Mesendoderm (in vitro differentiated cells): ENCODE measurements at regions not wholly inside any gene's neighbourhood (a gene's known extent, or its start where the extent isn't known, plus 50 kb on each side); places are given as distances from the start of the nearest gene placed in this dataset.

Experiments used
- DNase-seq: peaks from one replicate; pipeline ENCODE4 v3.0.0; 2013
- H2AK5ac ChIP-seq: 2 replicates; pipeline ENCODE4 v1.6.1; 2013; ENCODE audit warnings: low read length, inconsistent platforms
- H2BK120ac ChIP-seq: 2 replicates; pipeline ENCODE4 v1.6.1; 2013; ENCODE audit warnings: low read depth, mild to moderate bottlenecking, low read length, moderate library complexity, mixed read lengths
- H2BK15ac ChIP-seq: replicated peaks from 2 replicates; pipeline ENCODE4 v1.6.1; 2013; ENCODE audit warnings: low read depth, mild to moderate bottlenecking, moderate library complexity
- H2BK5ac ChIP-seq: 2 replicates; pipeline ENCODE4 v1.6.1; 2013; ENCODE audit warnings: low read length, inconsistent platforms
- H3K18ac ChIP-seq: 2 replicates; pipeline ENCODE4 v1.6.1; 2013; ENCODE audit warnings: mild to moderate bottlenecking, low read length, mixed read lengths
- H3K23ac ChIP-seq: one replicate; pipeline ENCODE4 v1.6.1; 2013; ENCODE audit warnings: low read length
- H3K27ac ChIP-seq: 2 replicates; pipeline ENCODE4 v1.5.1; 2013; ENCODE audit warnings: low read depth, mild to moderate bottlenecking, inconsistent platforms, low read length, moderate library complexity
- H3K27me3 ChIP-seq: 2 replicates; pipeline ENCODE4 v1.6.1; 2013; ENCODE audit warnings: low read length, control low read depth, mild to moderate bottlenecking, inconsistent platforms; ENCODE audit not compliant: insufficient read depth, poor library complexity
- H3K36me3 ChIP-seq: 2 replicates; pipeline ENCODE4 v1.6.1; 2013; ENCODE audit warnings: low read length, inconsistent platforms; ENCODE audit not compliant: control insufficient read depth, insufficient read depth
- H3K4ac ChIP-seq: one replicate; pipeline ENCODE4 v1.6.1; 2013; ENCODE audit warnings: low read depth, mild to moderate bottlenecking, low read length, moderate library complexity
- H3K4me1 ChIP-seq: 2 replicates; pipeline ENCODE4 v1.6.1; 2013; ENCODE audit warnings: low read depth, low read length, inconsistent platforms; ENCODE audit not compliant: control insufficient read depth
- H3K4me2 ChIP-seq: 2 replicates; pipeline ENCODE4 v1.6.1; 2013; ENCODE audit warnings: low read length
- H3K4me3 ChIP-seq: 2 replicates; pipeline ENCODE4 v1.5.1; 2013; ENCODE audit warnings: mild to moderate bottlenecking, low read length
- H3K56ac ChIP-seq: one replicate; pipeline ENCODE4 v1.6.1; 2013; ENCODE audit warnings: low read length
- H3K79me1 ChIP-seq: 2 replicates; pipeline ENCODE4 v1.6.1; 2013; ENCODE audit warnings: low read length, inconsistent platforms
- H3K79me2 ChIP-seq: 2 replicates; pipeline ENCODE4 v1.6.1; 2013; ENCODE audit warnings: mild to moderate bottlenecking, low read length; ENCODE audit not compliant: control insufficient read depth, insufficient read depth
- H3K9ac ChIP-seq: 2 replicates; pipeline ENCODE4 v1.6.1; 2013; ENCODE audit warnings: low read length, inconsistent platforms
- H4K5ac ChIP-seq: one replicate; pipeline ENCODE4 v1.6.1; 2013; ENCODE audit warnings: low read length
- H4K8ac ChIP-seq: one replicate; pipeline ENCODE4 v1.6.1; 2013; ENCODE audit warnings: low read depth, mild to moderate bottlenecking, control low read depth, low read length, moderate library complexity
- WGBS: extraction: QIAGEN DNeasy Blood & Tissue Kit; methylation state at CpG from one replicate; pipeline ENCODE4 v1.1.7; 2013; ENCODE audit warnings: low lambda C conversion rate, missing lambda C conversion rate; ENCODE audit not compliant: insufficient coverage; ENCODE audit errors: extremely low coverage; 5-methylcytosine and 5-hydroxymethylcytosine counted together

DNA sequence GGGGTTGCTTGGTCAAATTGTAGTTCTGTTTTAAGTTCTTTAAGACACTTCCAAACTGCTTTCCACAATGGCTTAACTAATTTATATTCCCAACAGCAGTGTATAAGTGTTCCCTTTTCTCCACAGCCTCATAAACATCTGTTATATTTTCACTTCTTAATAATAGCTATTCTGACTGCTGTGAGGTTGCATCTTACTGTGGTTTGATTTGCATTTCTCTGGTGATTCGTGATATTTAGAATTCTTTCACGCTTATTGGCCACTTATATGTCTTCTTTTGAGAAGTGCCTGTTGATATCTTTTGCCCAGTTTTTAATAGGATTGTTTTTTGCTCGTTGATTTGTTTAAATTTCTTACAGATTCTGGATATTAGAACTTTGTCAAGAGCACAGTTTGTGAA, 278.6 kb upstream of the ITM2A start:
- WGBS = no CpG with 5 or more reads among the region's 3 CpGs
- no peaks in the 10 kb centered on the region for H3K4me1 ChIP-seq
- no peak overlapping the region for H2BK5ac ChIP-seq
- H2AK5ac ChIP-seq = no peak overlapping the region
- H3K36me3 ChIP-seq = no peaks in the 10 kb centered on the region
- H3K9ac ChIP-seq = no peak overlapping the region
- H2BK15ac ChIP-seq = no peak overlapping the region
- no peak overlapping the region for H3K4me3 ChIP-seq
- DNase-seq = no peak
- no peak overlapping the region for H3K4me2 ChIP-seq
- H3K79me1 ChIP-seq = no peaks in the 10 kb centered on the region
- H4K5ac ChIP-seq = no peak overlapping the region
- H3K23ac ChIP-seq = no peak overlapping the region
- H3K4ac ChIP-seq = no peak overlapping the region
- H3K27me3 ChIP-seq = no peaks in the 10 kb centered on the region
- H3K18ac ChIP-seq = no peak overlapping the region
- no peak overlapping the region for H3K27ac ChIP-seq
- H2BK120ac ChIP-seq = no peak overlapping the region
- H3K79me2 ChIP-seq = no peaks in the 10 kb centered on the region
- H3K56ac ChIP-seq = no peak overlapping the region
- no peak overlapping the region for H4K8ac ChIP-seq

DNA sequence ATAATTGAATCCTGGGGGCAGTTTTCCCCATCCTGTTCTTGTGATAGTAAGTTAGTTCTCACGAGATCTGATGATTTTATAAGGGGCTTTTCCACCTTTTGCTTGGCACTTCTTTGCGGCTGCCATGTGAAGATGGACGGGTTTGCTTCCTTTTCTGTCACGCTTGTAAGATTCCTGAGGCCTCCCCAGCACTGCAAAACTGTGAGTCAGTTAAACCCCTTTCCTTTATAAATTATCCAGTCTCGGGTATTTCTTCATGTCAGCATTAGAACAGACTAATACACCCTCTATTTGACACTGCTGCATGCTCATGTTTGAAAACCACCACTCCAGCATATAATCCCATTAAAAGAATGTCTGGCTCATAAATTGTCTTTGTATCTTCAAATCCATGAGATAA, 264.4 kb upstream of the ITM2A start:
- WGBS = no CpG with 5 or more reads among the region's 5 CpGs
- Histone ChIP-seq H3K18ac (no peak overlapping the region), H3K56ac (no peak overlapping the region)

DNA sequence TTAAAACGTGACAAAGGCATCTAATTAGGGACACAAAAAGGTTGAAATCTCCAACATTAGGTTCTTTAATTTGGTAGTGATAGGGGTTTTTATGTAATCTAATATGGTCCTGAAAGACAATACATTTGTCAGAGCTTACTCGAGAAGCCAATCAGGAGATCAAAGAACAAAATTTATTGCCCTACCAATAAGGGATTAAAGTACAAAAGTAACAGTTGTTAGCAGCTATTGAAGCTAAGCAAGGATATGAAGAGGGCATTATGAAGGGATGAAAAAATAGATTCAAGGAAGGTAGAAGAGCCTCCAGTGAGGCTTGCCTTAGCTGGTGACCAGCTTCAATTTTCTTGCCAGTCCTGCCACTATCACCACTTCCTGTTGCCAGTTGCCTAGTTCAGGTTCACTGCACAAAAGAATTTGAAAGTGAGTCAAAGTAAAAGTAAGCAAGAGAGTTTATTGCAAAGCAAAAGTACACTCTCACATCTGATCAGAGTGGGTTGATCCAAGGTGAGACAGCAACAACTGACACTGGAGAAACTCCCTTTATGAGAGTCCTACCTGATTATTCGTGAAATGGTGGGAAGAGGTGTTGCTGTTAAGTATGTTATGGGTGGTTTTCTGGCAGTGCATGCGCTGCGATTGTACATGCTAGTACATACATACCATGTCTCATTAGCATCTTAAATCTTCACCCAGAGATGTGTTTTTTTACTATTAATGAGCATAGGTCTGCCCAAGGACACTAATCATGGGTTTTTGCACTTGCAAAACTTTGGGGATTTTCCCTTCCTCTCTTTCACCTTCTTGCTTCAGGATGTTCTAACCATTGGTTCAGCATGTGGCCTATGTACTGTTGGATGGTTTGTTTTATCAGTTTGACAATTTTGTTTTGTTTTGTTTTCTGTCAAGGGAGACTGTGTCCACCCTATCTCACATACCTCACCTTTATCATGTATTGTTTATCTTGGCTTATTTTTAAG, 263.2 kb upstream of the ITM2A start:
- Histone ChIP-seq H3K23ac (no peak overlapping the region), H3K36me3 (no peaks in the 10 kb centered on the region), H2AK5ac (no peak overlapping the region), H3K9ac (no peak overlapping the region), H3K4me2 (no peak overlapping the region), H3K27ac (no peak overlapping the region), H3K18ac (no peak overlapping the region), H2BK120ac (no peak overlapping the region), H3K56ac (no peak overlapping the region), H3K4me1 (no peaks in the 10 kb centered on the region), H3K79me1 (no peaks in the 10 kb centered on the region), H4K8ac (no peak overlapping the region), H4K5ac (no peak overlapping the region), H3K4ac (no peak overlapping the region), H2BK15ac (no peak overlapping the region), H3K4me3 (no peak overlapping the region), H3K79me2 (no peaks in the 10 kb centered on the region), H2BK5ac (no peak overlapping the region), H3K27me3 (no peaks in the 10 kb centered on the region)
- no CpG with 5 or more reads among the region's 5 CpGs for WGBS
- no peak for DNase-seq

More for the DNA sequence above, 264.4 kb upstream of the ITM2A start:
- no peak overlapping the region for H2BK15ac ChIP-seq
- no peaks in the 10 kb centered on the region for H3K36me3 ChIP-seq
- H2BK5ac ChIP-seq = no peak overlapping the region
- no peak overlapping the region for H3K4ac ChIP-seq
- H2BK120ac ChIP-seq = no peak overlapping the region
- no peak overlapping the region for H2AK5ac ChIP-seq
- no peak overlapping the region for H3K4me3 ChIP-seq
- no peaks in the 10 kb centered on the region for H3K79me1 ChIP-seq
- no peak overlapping the region for H3K27ac ChIP-seq
- H4K5ac ChIP-seq = no peak overlapping the region
- H4K8ac ChIP-seq = no peak overlapping the region
- H3K4me2 ChIP-seq = no peak overlapping the region
- H3K23ac ChIP-seq = no peak overlapping the region
- no peak overlapping the region for H3K9ac ChIP-seq
- H3K79me2 ChIP-seq = no peaks in the 10 kb centered on the region
- no peaks in the 10 kb centered on the region for H3K27me3 ChIP-seq
- H3K4me1 ChIP-seq = no peaks in the 10 kb centered on the region
- DNase-seq = no peak

DNA sequence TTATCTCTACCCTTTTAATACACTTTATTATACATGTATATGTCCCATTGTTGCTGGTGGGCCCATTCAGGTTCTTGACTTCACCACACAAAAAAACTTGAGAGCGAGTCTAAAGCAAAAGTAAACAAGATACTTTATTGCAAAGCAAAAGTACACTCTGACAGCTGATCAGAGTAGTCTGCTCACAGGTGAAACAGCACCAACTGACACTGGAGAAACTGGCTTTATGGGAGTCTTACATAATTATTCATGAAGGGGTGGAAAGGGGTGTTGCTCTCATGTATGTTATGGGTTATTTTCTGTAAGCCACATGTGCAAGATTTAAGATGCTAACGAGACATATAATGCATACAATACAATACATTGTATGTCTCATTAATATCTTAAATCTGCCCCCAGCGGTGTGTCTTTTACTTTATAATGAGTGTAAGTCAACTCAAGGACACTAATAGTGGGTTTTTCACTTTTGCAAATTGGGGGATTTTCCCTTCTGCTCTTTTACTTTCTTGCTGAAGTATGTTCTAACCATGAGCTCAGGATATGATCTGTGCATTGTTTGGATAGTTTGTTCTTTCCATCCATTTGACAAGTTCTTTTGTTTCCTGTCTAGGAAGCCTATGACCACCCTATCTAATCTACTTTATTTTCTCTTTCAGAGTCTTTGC, 256.1 kb upstream of the ITM2A start:
- no peak overlapping the region for H4K8ac ChIP-seq
- no peaks in the 10 kb centered on the region for H3K36me3 ChIP-seq
- H3K79me1 ChIP-seq = no peaks in the 10 kb centered on the region
- no peak overlapping the region for H2BK120ac ChIP-seq
- H3K27me3 ChIP-seq = no peaks in the 10 kb centered on the region
- WGBS = no CpG with 5 or more reads among the region's 3 CpGs
- no peak for DNase-seq
- no peak overlapping the region for H2BK5ac ChIP-seq
- H3K56ac ChIP-seq = no peak overlapping the region
- H3K4ac ChIP-seq = no peak overlapping the region
- no peak overlapping the region for H4K5ac ChIP-seq
- no peak overlapping the region for H3K23ac ChIP-seq
- H3K4me1 ChIP-seq = no peaks in the 10 kb centered on the region
- H3K18ac ChIP-seq = no peak overlapping the region
- no peak overlapping the region for H2BK15ac ChIP-seq
- H3K4me2 ChIP-seq = no peak overlapping the region
- H3K79me2 ChIP-seq = no peaks in the 10 kb centered on the region
- no peak overlapping the region for H2AK5ac ChIP-seq
- H3K27ac ChIP-seq = no peak overlapping the region
- H3K9ac ChIP-seq = no peak overlapping the region
- H3K4me3 ChIP-seq = no peak overlapping the region

DNA sequence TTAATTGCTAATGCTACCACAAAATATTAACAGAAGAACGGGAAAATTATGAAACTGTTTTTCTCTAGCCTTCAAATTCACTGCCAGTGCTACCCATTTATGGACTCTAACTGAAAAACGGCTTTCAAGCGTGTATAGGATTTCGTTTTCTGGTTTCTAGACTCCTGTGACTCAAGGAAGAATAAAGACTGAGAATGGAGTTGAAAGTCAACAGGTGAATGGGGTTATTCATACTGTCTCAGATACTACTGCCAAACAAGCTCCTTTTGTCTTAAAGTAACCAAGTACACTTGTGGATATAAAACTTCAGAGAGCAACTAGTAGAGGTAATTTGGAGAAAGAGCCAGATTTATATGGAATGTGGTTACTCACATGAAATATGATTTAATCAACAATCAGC, 251.1 kb upstream of the ITM2A start:
- no peak overlapping the region for H3K56ac ChIP-seq
- DNase-seq = no peak
- no peak overlapping the region for H3K9ac ChIP-seq
- H3K4ac ChIP-seq = no peak overlapping the region
- no peak overlapping the region for H3K18ac ChIP-seq
- H2BK120ac ChIP-seq = no peak overlapping the region
- no peak overlapping the region for H3K4me3 ChIP-seq
- no peak overlapping the region for H2BK15ac ChIP-seq
- H3K4me2 ChIP-seq = no peak overlapping the region
- H3K4me1 ChIP-seq = no peaks in the 10 kb centered on the region
- no peak overlapping the region for H4K8ac ChIP-seq
- no peak overlapping the region for H2AK5ac ChIP-seq
- no peaks in the 10 kb centered on the region for H3K27me3 ChIP-seq
- H3K79me1 ChIP-seq = no peaks in the 10 kb centered on the region
- no peak overlapping the region for H4K5ac ChIP-seq
- WGBS = no CpG with 5 or more reads among the region's 4 CpGs
- no peaks in the 10 kb centered on the region for H3K79me2 ChIP-seq
- no peak overlapping the region for H2BK5ac ChIP-seq
- H3K36me3 ChIP-seq = no peaks in the 10 kb centered on the region
- no peak overlapping the region for H3K23ac ChIP-seq
- H3K27ac ChIP-seq = no peak overlapping the region
